ENCODE measurements at regions not wholly inside any gene's neighbourhood (a gene's known extent, or its start where the extent isn't known, plus 50 kb on each side); places are given as distances from the start of the nearest gene placed in this dataset.

DNA sequence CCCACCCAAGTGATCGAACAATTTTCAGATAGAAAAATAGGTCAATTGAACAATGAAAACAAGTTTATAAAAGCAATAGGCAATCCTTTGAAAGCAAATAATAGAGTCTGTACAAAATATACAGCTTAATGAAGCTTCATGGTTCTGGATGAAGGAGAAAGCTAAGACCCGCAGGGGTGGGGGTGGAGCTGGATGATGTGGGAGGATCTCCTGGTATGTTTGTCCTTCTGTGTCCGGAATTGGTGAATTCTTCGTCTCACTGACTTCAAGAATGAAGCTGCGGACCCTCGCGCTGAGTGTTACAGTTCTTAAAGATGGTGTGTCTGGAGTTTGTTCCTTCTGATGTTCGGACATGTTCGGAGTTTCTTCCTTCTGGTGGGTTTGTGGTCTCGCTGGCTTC is 149.9 kb downstream of the NXNL2 start:
- TF ChIP-seq, protein P1, sequence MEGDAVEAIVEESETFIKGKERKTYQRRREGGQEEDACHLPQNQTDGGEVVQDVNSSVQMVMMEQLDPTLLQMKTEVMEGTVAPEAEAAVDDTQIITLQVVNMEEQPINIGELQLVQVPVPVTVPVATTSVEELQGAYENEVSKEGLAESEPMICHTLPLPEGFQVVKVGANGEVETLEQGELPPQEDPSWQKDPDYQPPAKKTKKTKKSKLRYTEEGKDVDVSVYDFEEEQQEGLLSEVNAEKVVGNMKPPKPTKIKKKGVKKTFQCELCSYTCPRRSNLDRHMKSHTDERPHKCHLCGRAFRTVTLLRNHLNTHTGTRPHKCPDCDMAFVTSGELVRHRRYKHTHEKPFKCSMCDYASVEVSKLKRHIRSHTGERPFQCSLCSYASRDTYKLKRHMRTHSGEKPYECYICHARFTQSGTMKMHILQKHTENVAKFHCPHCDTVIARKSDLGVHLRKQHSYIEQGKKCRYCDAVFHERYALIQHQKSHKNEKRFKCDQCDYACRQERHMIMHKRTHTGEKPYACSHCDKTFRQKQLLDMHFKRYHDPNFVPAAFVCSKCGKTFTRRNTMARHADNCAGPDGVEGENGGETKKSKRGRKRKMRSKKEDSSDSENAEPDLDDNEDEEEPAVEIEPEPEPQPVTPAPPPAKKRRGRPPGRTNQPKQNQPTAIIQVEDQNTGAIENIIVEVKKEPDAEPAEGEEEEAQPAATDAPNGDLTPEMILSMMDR (IDR thresholded peaks at IDR 0.05), result no peak
- TF ChIP-seq POLR2A (IDR thresholded peaks at IDR 0.05; ENCODE audit: low read depth) (no peak), POLR2AphosphoS5 (IDR thresholded peaks at IDR 0.05) (no peak), EP300 (IDR thresholded peaks at IDR 0.05) (no peak)
